ENCODE measurements at regions not wholly inside any gene's neighbourhood (a gene's known extent, or its start where the extent isn't known, plus 50 kb on each side); places are given as distances from the start of the nearest gene placed in this dataset.

DNA sequence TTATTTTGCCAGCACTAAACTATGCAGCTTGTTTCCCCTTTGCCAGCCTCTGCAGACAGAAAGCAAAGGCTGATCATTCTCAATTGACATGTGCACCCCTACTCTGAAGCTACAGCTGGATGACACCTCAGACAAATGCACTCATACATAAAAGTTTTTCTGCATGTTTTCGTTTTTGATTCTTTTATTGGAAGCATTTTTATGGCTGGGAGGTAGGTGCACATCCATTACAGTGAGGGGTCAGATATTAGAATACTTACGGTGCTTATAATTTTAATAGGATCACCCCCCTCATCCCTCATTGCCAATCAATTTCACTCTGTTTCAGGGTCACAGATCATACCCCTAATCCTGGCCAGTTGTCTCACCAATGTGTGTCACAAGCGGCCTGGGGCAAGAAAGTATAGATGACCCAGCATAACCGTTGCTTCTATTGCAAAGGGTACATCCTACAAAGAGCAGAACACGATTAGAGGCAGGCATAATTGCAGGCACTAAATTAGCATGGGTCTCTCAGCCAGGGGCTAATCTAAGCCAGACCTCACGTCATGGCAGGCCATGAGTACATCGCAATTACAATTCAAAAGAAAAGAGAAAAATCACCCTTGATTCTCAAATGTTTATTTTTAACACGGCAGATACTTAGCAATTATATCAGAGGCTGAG, 89.5 kb upstream of the SOX9 start:
- ATAC-seq, result no peak
- intact Hi-C loops (cut with DNase I), result no loop called here
- WGBS (ENCODE audit: insufficient coverage, low coverage, low lambda C conversion rate, missing lambda C conversion rate), result 69% methylated on average over 8 of the region's 8 CpGs
- no peaks in the 10 kb centered on the region for H3K9me3 ChIP-seq
- H3K27ac ChIP-seq, result no peak overlapping the region
- H3K36me3 ChIP-seq, result no peaks in the 10 kb centered on the region
- no peak for DNase-seq
- H3K27me3 ChIP-seq, result no peaks in the 10 kb centered on the region
- TF ChIP-seq CTCF (IDR thresholded peaks at IDR 0.05) (no peak), POLR2A (IDR thresholded peaks at IDR 0.05) (no peak)
- peaks cover 0 to 6% (median 0%) of the 10 kb centered on the region in 4 donors for H3K4me1 ChIP-seq
- no peak overlapping the region for H3K4me3 ChIP-seq

- DNase-seq, result no peak
- ATAC-seq, result no peak
- intact Hi-C loops (cut with DNase I), result no loop called here
- WGBS (ENCODE audit: insufficient coverage, low coverage, low lambda C conversion rate, missing lambda C conversion rate), result 41% methylated on average over 4 of the region's 4 CpGs
- TF ChIP-seq POLR2A (IDR thresholded peaks at IDR 0.05) (no peak), CTCF (IDR thresholded peaks at IDR 0.05) (no peak)
- no peak overlapping the region for H3K27ac ChIP-seq
- no peaks in the 10 kb centered on the region for H3K36me3 ChIP-seq
- no peaks in the 10 kb centered on the region for H3K27me3 ChIP-seq
- peaks cover 0 to 6% (median 0%) of the 10 kb centered on the region in 4 donors for H3K4me1 ChIP-seq
- H3K9me3 ChIP-seq, result no peaks in the 10 kb centered on the region
- H3K4me3 ChIP-seq, result no peak overlapping the region
Observed at GRCh38 chr17:72033334-72033733, 87.5 kb upstream of the SOX9 start.

GRCh38 chr17:72034000-72034399, 86.8 kb upstream of the SOX9 start:
- intact Hi-C loops (cut with DNase I), result no loop called here
- H3K27me3 ChIP-seq, result no peaks in the 10 kb centered on the region
- 73% methylated on average over 2 of the region's 2 CpGs for WGBS (ENCODE audit: insufficient coverage, low coverage, low lambda C conversion rate, missing lambda C conversion rate)

GRCh38 chr17:72038427-72038826, 82.4 kb upstream of the SOX9 start:
- intact Hi-C loops (cut with DNase I), result no loop called here
- ATAC-seq, result no peak
- TF ChIP-seq POLR2A (IDR thresholded peaks at IDR 0.05) (no peak), CTCF (IDR thresholded peaks at IDR 0.05) (no peak)
- no peak for DNase-seq
- no peak overlapping the region for H3K4me3 ChIP-seq
- no peaks in the 10 kb centered on the region for H3K9me3 ChIP-seq
- no peak overlapping the region for H3K27ac ChIP-seq
- no peaks in the 10 kb centered on the region for H3K36me3 ChIP-seq
- H3K27me3 ChIP-seq, result no peaks in the 10 kb centered on the region
- no peaks in the 10 kb centered on the region for H3K4me1 ChIP-seq

More at GRCh38 chr17:72034000-72034399, 86.8 kb upstream of the SOX9 start:
- Histone ChIP-seq H3K4me1 (peaks cover 0 to 6% (median 0%) of the 10 kb centered on the region in 4 donors), H3K9me3 (no peaks in the 10 kb centered on the region), H3K27ac (no peak overlapping the region), H3K4me3 (no peak overlapping the region), H3K36me3 (no peaks in the 10 kb centered on the region)
- TF ChIP-seq POLR2A (IDR thresholded peaks at IDR 0.05) (no peak), CTCF (IDR thresholded peaks at IDR 0.05) (no peak)
- DNase-seq (no peak), ATAC-seq (no peak)

DNA sequence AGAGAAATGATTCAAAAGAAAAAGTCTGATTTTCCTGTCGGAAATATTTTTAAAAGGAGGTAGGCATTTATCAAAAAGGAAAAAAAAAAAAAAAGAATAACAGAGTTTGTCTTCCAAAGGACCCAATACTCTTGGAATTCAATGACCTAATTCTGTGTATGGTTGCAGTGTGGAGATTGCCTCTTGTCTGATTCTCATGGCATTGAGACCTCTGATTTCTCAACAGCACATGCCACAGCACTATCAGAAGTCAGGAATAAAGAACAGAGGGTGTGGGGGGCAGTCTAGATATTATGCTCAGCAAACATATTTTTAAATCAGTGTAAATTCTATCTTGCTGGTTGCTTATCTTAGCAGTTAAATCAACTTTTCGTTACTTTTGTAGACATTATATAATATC, 81.3 kb upstream of the SOX9 start:
- 62% methylated on average over 2 of the region's 2 CpGs for WGBS (ENCODE audit: insufficient coverage, low coverage, low lambda C conversion rate, missing lambda C conversion rate)
- H3K4me3 ChIP-seq, result no peak overlapping the region
- ATAC-seq, result no peak

More for the DNA sequence above, 81.3 kb upstream of the SOX9 start:
- Histone ChIP-seq H3K36me3 (no peaks in the 10 kb centered on the region), H3K27ac (no peak overlapping the region), H3K27me3 (no peaks in the 10 kb centered on the region), H3K4me1 (no peaks in the 10 kb centered on the region), H3K9me3 (no peaks in the 10 kb centered on the region)
- DNase-seq, result no peak
- TF ChIP-seq CTCF (IDR thresholded peaks at IDR 0.05) (no peak), POLR2A (IDR thresholded peaks at IDR 0.05) (no peak)
- intact Hi-C loops (cut with DNase I), result no loop called here
